HepG2 (cell line): ENCODE measurements at regions not wholly inside any gene's neighbourhood (a gene's known extent, or its start where the extent isn't known, plus 50 kb on each side); places are given as distances from the start of the nearest gene placed in this dataset.

Experiments used
- ATAC-seq: fragments of 200-7000 bp; cut with Tn5 transposase; 3 replicates; pipeline ENCODE4 v1.9.1; 2020; ENCODE audit warnings: mild to moderate bottlenecking, moderate library complexity
- BruUV-seq: library from RNA; stranded (reverse); fragments of 400-500 nt; replicated peaks from 2 replicates; lab custom pipeline; 2021; lab: Mats Ljungman, UMichigan
- CTCF ChIA-PET: fragments of 300-600 bp; formaldehyde crosslinking; extraction: SDS; loops from one replicate; lab custom pipeline; 2021; ENCODE audit warnings: low total read pairs, inconsistent platforms, low intra/inter-chr PET ratio; lab: Yijun Ruan, JAX
- POLR2A ChIA-PET: fragments of 350-600 bp; sonication (Branson Sonifier 250); formaldehyde crosslinking; loops from one replicate; lab custom pipeline; 2020; ENCODE audit warnings: antibody characterized with exemption, inconsistent platforms; lab: Yijun Ruan, JAX
- DNase-seq: peaks from one replicate; pipeline ENCODE4 v3.0.0-alpha.2; 2015; ENCODE audit warnings: low spot score
- FAIRE-seq: peaks from 3 replicates; lab custom pipeline; 2011; peaks lifted over from hg19 to GRCh38; lab: Jason Lieb, UNC
- H2AFZ ChIP-seq: one replicate; pipeline ENCODE4 v1.6.1; 2011; ENCODE audit warnings: low read length, inconsistent platforms
- H3K27ac ChIP-seq: fragments of 300-600 bp; 3 replicates; pipeline ENCODE4 v1.8.0; 2011; ENCODE audit warnings: mixed run types, mild to moderate bottlenecking, mixed read lengths, low read length, inconsistent platforms; ENCODE audit not compliant: insufficient read depth; ENCODE audit errors: extremely low read length
- H3K27me3 ChIP-seq, 2 experiments: fragments of 200-600 bp in 1 of 2; 2 replicates in 1 of 2; 3 replicates in 1 of 2; pipeline versions ENCODE4 v1.6.0 to v1.8.0; 2011; ENCODE audit warnings: low read length in 2 of 2, mild to moderate bottlenecking in 2 of 2, moderate library complexity in 2 of 2, inconsistent platforms in 1 of 2; ENCODE audit not compliant: insufficient read depth in 2 of 2, control insufficient read depth in 1 of 2
- H3K36me3 ChIP-seq, 2 experiments: fragments of 200-600 bp in 1 of 2; replicated peaks in 1 of 2; 2 replicates in 1 of 2; 3 replicates in 1 of 2; pipeline versions ENCODE4 v1.5.1 to v1.8.0; 2011; ENCODE audit warnings: low read length in 2 of 2, inconsistent platforms in 1 of 2; ENCODE audit not compliant: insufficient read depth in 2 of 2, control insufficient read depth in 1 of 2
- H3K4me1 ChIP-seq: 2 replicates; pipeline ENCODE4 v1.5.1; 2012; ENCODE audit warnings: low read length, inconsistent platforms; ENCODE audit not compliant: insufficient read depth
- H3K4me2 ChIP-seq: 2 replicates; pipeline ENCODE4 v1.6.0; 2011; ENCODE audit warnings: low read depth, low read length, inconsistent platforms
- H3K4me3 ChIP-seq, 3 experiments: fragments of 200-600 bp in 1 of 3; sonication (generic), shearing (Covaris generic) in 1 of 3; replicated peaks in 1 of 3; 2 replicates each; pipeline ENCODE4 v1.5.1; 2011 to 2016; ENCODE audit warnings: low read length in 3 of 3, inconsistent platforms in 2 of 3, low read depth in 2 of 3, mild to moderate bottlenecking in 2 of 3, control low read depth in 1 of 3, mixed read lengths in 1 of 3; ENCODE audit not compliant: insufficient read depth in 1 of 3
- H3K79me2 ChIP-seq: one replicate; pipeline ENCODE4 v1.6.1; 2011; ENCODE audit warnings: low read length, inconsistent platforms; ENCODE audit not compliant: insufficient read depth
- H3K9ac ChIP-seq: 2 replicates; pipeline ENCODE4 v1.6.0; 2011; ENCODE audit warnings: mild to moderate bottlenecking, low read depth, low read length, inconsistent platforms; ENCODE audit not compliant: insufficient read depth
- H3K9me3 ChIP-seq: 2 replicates; pipeline ENCODE4 v1.5.1; 2012; ENCODE audit warnings: mild to moderate bottlenecking, low read length
- H4K20me1 ChIP-seq: 2 replicates; pipeline ENCODE4 v1.6.0; 2011; ENCODE audit warnings: inconsistent platforms, mild to moderate bottlenecking, low read length, moderate library complexity; ENCODE audit not compliant: insufficient read depth
- CBX5 ChIP-seq: sonication (generic); formaldehyde crosslinking; IDR thresholded peaks from 2 replicates; pipeline ENCODE4 v1.4.0; 2020; ENCODE audit warnings: missing genetic modification reagents, borderline replicate concordance
- FOXP1 ChIP-seq, 2 experiments: fragments of 450-650 bp in 1 of 2; IDR thresholded peaks; 2 replicates each; pipeline ENCODE4 v1.6.1; 2017 to 2018; ENCODE audit warnings: antibody characterized with exemption in 1 of 2
- JUNB ChIP-seq: sonication (generic); formaldehyde crosslinking; IDR thresholded peaks from 2 replicates; pipeline ENCODE4 v1.8.0; 2022; ENCODE audit warnings: missing genetic modification reagents, mild to moderate bottlenecking, borderline replicate concordance
- REL ChIP-seq: sonication (generic); formaldehyde crosslinking; conservative IDR thresholded peaks from 2 replicates; pipeline ENCODE4 v1.8.0; 2022; ENCODE audit warnings: mild to moderate bottlenecking, missing genetic modification reagents, moderate library complexity
- TBX3 ChIP-seq: fragments of 450-650 bp; IDR thresholded peaks from 2 replicates; pipeline ENCODE4 v1.6.1; 2017; ENCODE audit warnings: antibody characterized with exemption, mild to moderate bottlenecking, inconsistent platforms, borderline replicate concordance
- ZFY ChIP-seq: sonication (generic); formaldehyde crosslinking; IDR thresholded peaks from 2 replicates; pipeline ENCODE4 v1.4.0; 2020; ENCODE audit warnings: missing genetic modification reagents
- ZMYM2 ChIP-seq: sonication (generic); formaldehyde crosslinking; IDR thresholded peaks from 2 replicates; pipeline ENCODE4 v1.8.0; 2022; ENCODE audit warnings: mild to moderate bottlenecking, missing genetic modification reagents
- ZNF430 ChIP-seq: sonication (generic); formaldehyde crosslinking; IDR thresholded peaks from 2 replicates; pipeline ENCODE4 v1.9.0; 2021; ENCODE audit warnings: mild to moderate bottlenecking, missing genetic modification reagents
- ZNF558 ChIP-seq: sonication (generic); formaldehyde crosslinking; IDR thresholded peaks from 2 replicates; pipeline ENCODE4 v1.9.0; 2022; ENCODE audit warnings: mild to moderate bottlenecking, missing genetic modification reagents, borderline replicate concordance
- ZNF768 ChIP-seq: sonication (generic); formaldehyde crosslinking; IDR thresholded peaks from 2 replicates; pipeline ENCODE4 v1.4.0; 2020; ENCODE audit warnings: missing genetic modification reagents
- WGBS: methylation state at CpG from one replicate; pipeline ENCODE4 v1.1.6; 2017; ENCODE audit warnings: low lambda C conversion rate; 5-methylcytosine and 5-hydroxymethylcytosine counted together
- in situ Hi-C: cut with HindIII; loops from 2 replicates; pipeline ENCODE4 v1.10.0; 2017; ENCODE audit warnings: low pct_unique_long_range_greater_than_20kb; ENCODE audit not compliant: extremely low pct_ligation_motif_present
- intact Hi-C: fragments of 100-400 bp; cut with micrococcal nuclease; formaldehyde crosslinking; loops from one replicate; pipeline ENCODE4 v1.10.0; 2022; ENCODE audit not compliant: unreplicated experiment
- TF ChIP-seq, protein P1 (sequence below): IDR thresholded peaks from 2 replicates; pipeline ENCODE4 v1.6.1; 2016
- TF ChIP-seq, protein P2 (sequence below): sonication (generic); formaldehyde crosslinking; IDR thresholded peaks from 2 replicates; pipeline ENCODE4 v1.4.0; 2020; ENCODE audit warnings: missing genetic modification reagents

DNA sequence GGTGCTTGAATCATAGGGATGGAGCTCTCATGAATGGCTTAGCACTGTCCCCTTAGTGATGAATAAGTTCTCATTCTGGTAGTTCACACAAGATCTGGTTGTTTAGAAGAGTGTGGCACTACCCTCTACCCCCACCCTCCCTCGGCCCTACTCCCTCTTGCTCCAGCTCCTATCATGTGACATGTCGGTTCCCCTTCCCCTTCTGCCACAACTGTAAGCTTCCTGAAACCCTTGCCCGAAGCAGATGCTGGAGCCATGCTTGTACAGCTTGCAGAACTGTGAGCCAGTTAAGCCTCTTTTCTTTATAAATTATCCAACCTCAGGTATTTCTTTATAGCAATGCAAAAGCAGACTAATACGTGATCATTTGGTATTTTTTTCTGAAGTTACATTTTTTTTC is 1012.6 kb downstream of the BCL11A start:
- Histone ChIP-seq H3K9me3 (no peaks in the 10 kb centered on the region), H3K36me3 (no peaks in the 10 kb centered on the region), H3K27ac (no peak overlapping the region), H3K79me2 (no peaks in the 10 kb centered on the region), H3K4me3 (no peak overlapping the region), H3K9ac (no peak overlapping the region), H3K4me2 (no peak overlapping the region), H3K4me1 (no peaks in the 10 kb centered on the region), H4K20me1 (no peaks in the 10 kb centered on the region), H3K27me3 (no peaks in the 10 kb centered on the region), H2AFZ (no peak overlapping the region)
- ChIA-PET CTCF (no interaction called here), POLR2A (no interaction called here)
- in situ Hi-C loops: no loop called here
- ATAC-seq (no peak), FAIRE-seq (no peak), DNase-seq (no peak)
- TF ChIP-seq ZFY (CRISPR knock-in tag) (no peak), CBX5 (CRISPR knock-in tag) (no peak), ZMYM2 (CRISPR knock-in tag) (no peak), TBX3 (no peak), ZNF430 (CRISPR knock-in tag) (no peak), ZNF558 (CRISPR knock-in tag) (no peak), JUNB (CRISPR knock-in tag) (no peak), FOXP1 (IDR thresholded peaks at IDR 0.05) (no peak), FOXP1 (CRISPR knock-in tag; IDR thresholded peaks at IDR 0.05) (no peak), REL (CRISPR knock-in tag) (no peak), ZNF768 (no peak)
- TF ChIP-seq, protein P1, sequence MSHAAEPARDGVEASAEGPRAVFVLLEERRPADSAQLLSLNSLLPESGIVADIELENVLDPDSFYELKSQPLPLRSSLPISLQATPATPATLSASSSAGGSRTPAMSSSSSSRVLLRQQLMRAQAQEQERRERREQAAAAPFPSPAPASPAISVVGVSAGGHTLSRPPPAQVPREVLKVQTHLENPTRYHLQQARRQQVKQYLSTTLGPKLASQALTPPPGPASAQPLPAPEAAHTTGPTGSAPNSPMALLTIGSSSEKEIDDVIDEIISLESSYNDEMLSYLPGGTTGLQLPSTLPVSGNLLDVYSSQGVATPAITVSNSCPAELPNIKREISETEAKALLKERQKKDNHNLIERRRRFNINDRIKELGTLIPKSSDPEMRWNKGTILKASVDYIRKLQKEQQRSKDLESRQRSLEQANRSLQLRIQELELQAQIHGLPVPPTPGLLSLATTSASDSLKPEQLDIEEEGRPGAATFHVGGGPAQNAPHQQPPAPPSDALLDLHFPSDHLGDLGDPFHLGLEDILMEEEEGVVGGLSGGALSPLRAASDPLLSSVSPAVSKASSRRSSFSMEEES: no peak
- TF ChIP-seq, protein P2, sequence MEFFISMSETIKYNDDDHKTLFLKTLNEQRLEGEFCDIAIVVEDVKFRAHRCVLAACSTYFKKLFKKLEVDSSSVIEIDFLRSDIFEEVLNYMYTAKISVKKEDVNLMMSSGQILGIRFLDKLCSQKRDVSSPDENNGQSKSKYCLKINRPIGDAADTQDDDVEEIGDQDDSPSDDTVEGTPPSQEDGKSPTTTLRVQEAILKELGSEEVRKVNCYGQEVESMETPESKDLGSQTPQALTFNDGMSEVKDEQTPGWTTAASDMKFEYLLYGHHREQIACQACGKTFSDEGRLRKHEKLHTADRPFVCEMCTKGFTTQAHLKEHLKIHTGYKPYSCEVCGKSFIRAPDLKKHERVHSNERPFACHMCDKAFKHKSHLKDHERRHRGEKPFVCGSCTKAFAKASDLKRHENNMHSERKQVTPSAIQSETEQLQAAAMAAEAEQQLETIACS (CRISPR knock-in tag): no peak
- BruUV-seq: no TSS peak
- 2% methylated on average over 4 of the region's 4 CpGs for WGBS
- intact Hi-C loops: no loop called here
